IMR-90 (cell line): ENCODE measurements at regions not wholly inside any gene's neighbourhood (a gene's known extent, or its start where the extent isn't known, plus 50 kb on each side); places are given as distances from the start of the nearest gene placed in this dataset.

Source experiments
- ATAC-seq: fragments of 200-7000 bp; cut with Tn5 transposase; 2 replicates; pipeline ENCODE4 v1.9.1; 2020; ENCODE audit warnings: low read depth, mild to moderate bottlenecking, moderate library complexity
- BruUV-seq: library from RNA; stranded (reverse); fragments of 400-500 nt; replicated peaks from 2 replicates; lab custom pipeline; 2021; lab: Mats Ljungman, UMichigan
- CTCF ChIA-PET: fragments of 300-600 bp; formaldehyde crosslinking; extraction: SDS; loops from one replicate; lab custom pipeline; 2021; ENCODE audit warnings: antibody characterized with exemption; lab: Yijun Ruan, JAX
- POLR2A ChIA-PET: fragments of 300-600 bp; sonication (Branson Sonifier 250); formaldehyde crosslinking; loops from one replicate; lab custom pipeline; 2022; ENCODE audit warnings: antibody characterized with exemption; ENCODE audit not compliant: unreplicated experiment; lab: Charles Lee
- DNase-seq: peaks from one replicate; pipeline ENCODE4 v3.0.0; 2013
- H2AFZ ChIP-seq: replicated peaks from 2 replicates; pipeline ENCODE3; 2013; ENCODE audit warnings: low read length, mild to moderate bottlenecking; ENCODE audit not compliant: poor library complexity
- H2AK5ac ChIP-seq: 2 replicates; pipeline ENCODE4 v1.6.1; 2013; ENCODE audit warnings: low read depth, low read length, inconsistent platforms
- H2AK9ac ChIP-seq: replicated peaks from 2 replicates; pipeline ENCODE3; 2013; ENCODE audit warnings: mild to moderate bottlenecking, low read depth, low read length, moderate library complexity; ENCODE audit not compliant: poor library complexity
- H2BK120ac ChIP-seq: 2 replicates; pipeline ENCODE4 v1.6.1; 2013; ENCODE audit warnings: low read depth, low read length, inconsistent platforms
- H2BK15ac ChIP-seq: 3 replicates; pipeline ENCODE4 v1.6.1; 2013; ENCODE audit warnings: low read depth, low read length, inconsistent platforms
- H2BK20ac ChIP-seq: 2 replicates; pipeline ENCODE4 v1.6.1; 2013; ENCODE audit warnings: low read depth, mild to moderate bottlenecking, inconsistent platforms, low read length, moderate library complexity
- H2BK5ac ChIP-seq: 2 replicates; pipeline ENCODE4 v1.6.1; 2013; ENCODE audit warnings: mild to moderate bottlenecking, low read depth, low read length, inconsistent platforms; ENCODE audit not compliant: poor library complexity, severe bottlenecking
- H3K14ac ChIP-seq: replicated peaks from 2 replicates; pipeline ENCODE4 v1.6.1; 2013; ENCODE audit warnings: low read depth, low read length, inconsistent platforms
- H3K18ac ChIP-seq: 2 replicates; pipeline ENCODE4 v1.6.1; 2013; ENCODE audit warnings: low read depth, low read length, control low read depth
- H3K23ac ChIP-seq: 2 replicates; pipeline ENCODE4 v1.6.1; 2013; ENCODE audit warnings: low read depth, low read length, inconsistent platforms
- H3K27ac ChIP-seq: 2 replicates; pipeline ENCODE4 v1.5.1; 2013; ENCODE audit warnings: mild to moderate bottlenecking, control low read depth, low read length; ENCODE audit not compliant: insufficient read depth
- H3K27me3 ChIP-seq: 2 replicates; pipeline ENCODE4 v1.6.1; 2013; ENCODE audit warnings: low read length; ENCODE audit not compliant: control insufficient read depth, insufficient read depth
- H3K36me3 ChIP-seq: 2 replicates; pipeline ENCODE4 v1.6.1; 2013; ENCODE audit warnings: low read length, mixed read lengths; ENCODE audit not compliant: control insufficient read depth, insufficient read depth
- H3K4ac ChIP-seq: 2 replicates; pipeline ENCODE4 v1.6.1; 2013; ENCODE audit warnings: low read depth, low read length, inconsistent platforms
- H3K4me1 ChIP-seq: 2 replicates; pipeline ENCODE4 v1.6.1; 2013; ENCODE audit warnings: low read length, mixed read lengths; ENCODE audit not compliant: control insufficient read depth, insufficient read depth
- H3K4me2 ChIP-seq: 2 replicates; pipeline ENCODE4 v1.6.1; 2013; ENCODE audit warnings: low read depth, mild to moderate bottlenecking, control low read depth, low read length, moderate library complexity
- H3K4me3 ChIP-seq: 2 replicates; pipeline ENCODE4 v1.5.1; 2013; ENCODE audit warnings: low read depth, mild to moderate bottlenecking, control low read depth, low read length, moderate library complexity; ENCODE audit not compliant: insufficient read depth
- H3K56ac ChIP-seq: 2 replicates; pipeline ENCODE4 v1.6.1; 2013; ENCODE audit warnings: low read length, inconsistent platforms; ENCODE audit not compliant: insufficient read depth; ENCODE audit errors: extremely low read depth
- H3K79me1 ChIP-seq, 2 experiments: 2 replicates each; pipeline ENCODE4 v1.6.1; 2013; ENCODE audit warnings: low read length in 2 of 2, inconsistent platforms in 1 of 2, low read depth in 1 of 2
- H3K9ac ChIP-seq: 2 replicates; pipeline ENCODE4 v1.6.1; 2013; ENCODE audit warnings: low read depth, low read length, control low read depth
- H3K9me1 ChIP-seq: 2 replicates; pipeline ENCODE4 v1.6.1; 2013; ENCODE audit warnings: low read length, inconsistent platforms; ENCODE audit not compliant: insufficient read depth
- H3K9me3 ChIP-seq: 2 replicates; pipeline ENCODE4 v1.6.1; 2013; ENCODE audit warnings: low read length; ENCODE audit not compliant: control insufficient read depth, insufficient read depth
- H4K20me1 ChIP-seq: 2 replicates; pipeline ENCODE4 v1.6.1; 2013; ENCODE audit warnings: low read length, inconsistent platforms; ENCODE audit not compliant: insufficient read depth
- H4K5ac ChIP-seq: 2 replicates; pipeline ENCODE4 v1.6.1; 2013; ENCODE audit warnings: mild to moderate bottlenecking, low read depth, low read length, control low read depth
- H4K8ac ChIP-seq, 2 experiments: 2 replicates each; pipeline ENCODE4 v1.6.1; 2013; ENCODE audit warnings: low read depth in 2 of 2, low read length in 2 of 2, control low read depth in 1 of 2, inconsistent platforms in 1 of 2
- H4K91ac ChIP-seq: 2 replicates; pipeline ENCODE4 v1.6.1; 2013; ENCODE audit warnings: low read depth, low read length, inconsistent platforms; ENCODE audit not compliant: insufficient read depth
- MAZ ChIP-seq: IDR thresholded peaks from 2 replicates; pipeline ENCODE4 v1.6.1; 2012; ENCODE audit warnings: low read depth, mild to moderate bottlenecking, low read length, improper control_type of control experiment, moderate library complexity, borderline replicate concordance
- POLR2A ChIP-seq: IDR thresholded peaks from 2 replicates; pipeline ENCODE4 v1.6.1; 2012; ENCODE audit warnings: mild to moderate bottlenecking, low read depth, low read length
- RAD21 ChIP-seq: IDR thresholded peaks from 2 replicates; pipeline ENCODE4 v1.6.1; 2012; ENCODE audit warnings: low read length, improper control_type of control experiment
- WGBS, 2 experiments: methylation state at CpG; one replicate each; pipeline versions ENCODE4 v1.1.5 to v1.1.7; 2013; ENCODE audit warnings: missing lambda C conversion rate in 2 of 2; ENCODE audit not compliant: insufficient read length in 1 of 2; ENCODE audit errors: extremely low coverage in 2 of 2; 5-methylcytosine and 5-hydroxymethylcytosine counted together
- dilution Hi-C: fragments of 300-500 bp; cut with HindIII; formaldehyde crosslinking; loops from one replicate; pipeline ENCODE4 v1.14.3; 2018; ENCODE audit warnings: low sequenced_read_pairs; ENCODE audit not compliant: unreplicated experiment
- in situ Hi-C: fragments of 300-500 bp; cut with MboI; formaldehyde crosslinking; loops from 3 replicates; pipeline ENCODE4 v1.14.3; 2019; ENCODE audit warnings: low sequenced_read_pairs, inconsistent platforms, mixed read lengths
- intact Hi-C: fragments of 100-400 bp; cut with micrococcal nuclease; formaldehyde crosslinking; loops from 2 replicates; pipeline ENCODE4 v1.10.0; 2022

GRCh38 chr4:164136180-164136616 is 617.7 kb upstream of the SMIM31 start:
- no peak overlapping the region for H4K5ac ChIP-seq
- TF ChIP-seq POLR2A (no peak), MAZ (no peak), RAD21 (no peak)
- CTCF ChIA-PET = no interaction called here
- H3K4me2 ChIP-seq = no peak overlapping the region
- ATAC-seq (no peak), DNase-seq (peak; percentile 1)
- no CpG with 5 or more reads among the region's 2 CpGs for WGBS, 2 experiments
- H3K18ac ChIP-seq = no peak overlapping the region
- BruUV-seq = no TSS peak
- no peak overlapping the region for H3K4me3 ChIP-seq
- no peak overlapping the region for H2BK15ac ChIP-seq
- H3K9ac ChIP-seq = no peak overlapping the region
- H3K36me3 ChIP-seq = no peaks in the 10 kb centered on the region
- H2AK9ac ChIP-seq = no peak overlapping the region
- H3K14ac ChIP-seq = no peak overlapping the region
- no peak overlapping the region for H4K91ac ChIP-seq
- no peak overlapping the region for H2BK120ac ChIP-seq
- no peaks in the 10 kb centered on the region for H3K9me1 ChIP-seq
- no peaks in the 10 kb centered on the region for H3K4me1 ChIP-seq
- H3K79me1 ChIP-seq = no peaks in the 10 kb centered on the region
- H2AFZ ChIP-seq = no peak overlapping the region
- H4K8ac ChIP-seq = no peak overlapping the region
- H3K27me3 ChIP-seq = no peaks in the 10 kb centered on the region
- H2BK20ac ChIP-seq = no peak overlapping the region
- in situ Hi-C loops (no loop called here), dilution Hi-C loops (no loop called here), intact Hi-C loops (no loop called here)
- H2AK5ac ChIP-seq = no peak overlapping the region
- no peaks in the 10 kb centered on the region for H4K20me1 ChIP-seq
- no peak overlapping the region for H3K56ac ChIP-seq
- no peak overlapping the region for H3K23ac ChIP-seq
- no peak overlapping the region for H3K4ac ChIP-seq
- peaks cover 3% of the 10 kb centered on the region for H3K9me3 ChIP-seq
- POLR2A ChIA-PET = no interaction called here
- H2BK5ac ChIP-seq = no peak overlapping the region
- H3K27ac ChIP-seq = no peak overlapping the region
